GM19239 (cell line): ENCODE measurements at regions not wholly inside any gene's neighbourhood (a gene's known extent, or its start where the extent isn't known, plus 50 kb on each side); places are given as distances from the start of the nearest gene placed in this dataset.

Source experiments
- DNase-seq: peaks from one replicate; pipeline ENCODE4 v3.0.0; 2011; ENCODE audit warnings: low spot score; ENCODE audit not compliant: insufficient read length
- FAIRE-seq: peaks from 2 replicates; lab custom pipeline; 2011; peaks lifted over from hg19 to GRCh38; lab: Jason Lieb, UNC

DNA sequence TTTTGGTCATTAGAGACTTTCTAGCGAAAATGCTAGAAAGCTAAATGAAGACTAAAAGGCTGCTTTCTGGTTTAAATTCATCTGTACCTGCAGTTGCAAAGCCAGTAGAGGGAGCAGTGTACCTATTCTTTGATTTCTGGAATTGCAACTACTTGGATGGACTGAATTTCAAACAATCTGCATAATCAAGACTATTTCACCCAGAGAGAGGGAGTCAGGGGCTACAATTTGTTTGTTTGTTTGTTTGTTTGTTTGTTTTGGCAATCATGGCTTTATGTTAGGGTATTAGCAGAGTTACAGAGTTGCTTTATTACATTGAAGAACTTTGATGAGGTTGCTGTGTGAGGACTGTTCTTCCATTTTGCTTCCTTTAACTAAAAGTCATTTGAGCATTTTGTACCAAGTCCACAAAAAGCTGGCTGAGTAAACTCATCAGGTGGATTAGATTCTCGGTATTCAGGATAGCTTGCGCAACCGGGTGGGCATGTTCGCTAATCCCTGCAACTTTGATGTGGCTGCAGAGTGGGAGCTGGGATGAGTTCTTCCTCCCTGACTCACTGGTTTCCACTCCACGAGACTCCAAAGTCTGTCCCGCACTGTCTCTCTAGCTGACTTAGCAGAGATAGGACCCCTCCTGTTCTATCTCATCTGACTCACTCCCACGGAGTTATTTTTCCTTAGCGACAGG is 80.0 kb upstream of the TUT7 start:
- peak; percentile 12 for DNase-seq
- FAIRE-seq = peak; percentile 88

DNA sequence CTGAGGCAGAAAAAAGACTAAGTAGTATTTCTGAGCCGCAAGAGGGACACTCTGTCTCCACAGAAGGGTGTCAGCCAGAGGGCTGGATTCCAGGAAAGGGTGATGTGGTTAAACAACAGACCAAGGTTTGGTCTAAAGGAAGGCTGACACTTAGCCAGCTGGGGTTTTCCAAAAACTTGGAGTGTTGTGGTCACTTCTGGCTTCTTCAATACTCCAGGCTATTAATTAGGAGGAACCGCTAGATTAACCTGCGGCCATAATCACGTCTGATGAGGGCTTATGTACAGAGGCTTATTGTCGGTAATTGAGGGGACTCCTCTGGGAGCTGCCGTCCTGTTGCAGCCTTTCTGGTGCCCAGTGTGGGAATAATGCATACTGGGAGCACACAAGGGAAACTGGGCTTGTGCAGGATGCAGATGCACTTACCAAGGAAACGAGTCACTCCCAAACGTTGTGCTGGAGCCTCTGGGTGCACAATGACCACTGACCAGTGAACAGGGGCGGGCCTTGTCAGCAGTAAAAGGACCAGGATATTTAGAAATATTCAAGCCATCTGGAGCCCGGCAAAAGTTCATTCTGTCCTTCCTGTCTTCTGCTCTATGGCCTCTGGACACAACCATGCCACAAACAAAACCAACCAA is 70.2 kb upstream of the TUT7 start:
- DNase-seq (no peak), FAIRE-seq (no peak)

DNA sequence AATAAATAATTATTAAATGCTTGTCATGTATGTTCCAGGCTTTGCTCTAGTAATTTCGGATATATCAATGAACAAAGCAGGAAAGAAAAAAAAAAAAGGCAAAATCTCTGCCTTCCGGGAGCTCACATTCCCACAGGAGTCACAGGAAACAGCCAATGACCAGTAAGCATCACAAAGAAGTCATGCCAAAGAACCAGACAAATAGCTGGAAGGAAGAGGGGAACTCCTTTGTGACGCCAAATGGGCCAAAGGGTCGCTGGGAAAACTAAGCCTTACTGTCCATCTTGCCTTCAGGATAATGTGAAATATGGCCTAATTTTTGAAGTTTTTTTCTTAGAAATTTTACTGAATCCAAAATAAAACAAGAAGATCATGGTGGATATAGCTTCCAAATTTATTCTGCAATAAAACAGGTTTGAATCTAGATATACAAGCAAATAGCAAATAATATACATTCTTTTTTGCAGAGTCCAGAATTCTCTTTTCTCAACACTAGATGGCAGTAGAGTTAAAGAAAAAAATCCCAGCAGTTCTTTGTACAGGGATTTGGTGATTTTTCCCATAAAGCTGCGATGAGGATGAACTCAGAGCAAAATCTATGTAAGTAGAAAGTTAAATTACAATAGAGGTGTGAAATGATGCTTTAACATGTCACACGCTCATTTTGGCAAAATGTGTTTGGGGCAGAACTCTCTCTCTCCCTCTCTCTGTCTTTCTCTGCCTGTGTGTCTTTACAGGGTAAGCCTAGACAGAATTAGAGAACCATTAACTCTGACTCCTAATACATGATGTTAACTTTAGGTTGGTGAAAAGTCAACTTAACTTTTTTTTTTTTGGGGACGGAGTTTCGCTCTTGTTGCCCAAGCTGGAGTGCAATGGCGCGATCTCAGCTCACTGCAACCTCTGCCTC is 60.0 kb upstream of the TUT7 start:
- FAIRE-seq (peak; percentile 64), DNase-seq (no peak)

DNA sequence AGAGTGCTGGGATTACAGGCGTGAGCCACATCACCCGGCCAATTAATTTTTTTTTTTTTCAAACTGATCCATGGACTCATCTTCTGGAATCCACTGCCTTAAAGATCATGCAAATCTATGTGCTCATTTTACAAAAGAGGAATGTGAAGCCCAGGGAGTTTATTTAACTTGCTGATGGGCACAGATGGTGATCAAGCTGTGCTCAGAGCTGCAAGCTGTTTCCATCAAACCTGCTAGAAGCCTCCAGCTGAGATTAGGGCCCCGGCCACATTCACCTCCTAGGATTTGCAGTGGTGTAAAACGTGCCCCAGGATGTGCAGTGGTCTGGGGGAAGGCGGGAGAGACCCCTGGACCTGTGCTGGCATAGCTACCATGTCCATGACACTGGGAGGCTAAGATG is 56.1 kb upstream of the TUT7 start:
- FAIRE-seq (no peak), DNase-seq (no peak)

DNA sequence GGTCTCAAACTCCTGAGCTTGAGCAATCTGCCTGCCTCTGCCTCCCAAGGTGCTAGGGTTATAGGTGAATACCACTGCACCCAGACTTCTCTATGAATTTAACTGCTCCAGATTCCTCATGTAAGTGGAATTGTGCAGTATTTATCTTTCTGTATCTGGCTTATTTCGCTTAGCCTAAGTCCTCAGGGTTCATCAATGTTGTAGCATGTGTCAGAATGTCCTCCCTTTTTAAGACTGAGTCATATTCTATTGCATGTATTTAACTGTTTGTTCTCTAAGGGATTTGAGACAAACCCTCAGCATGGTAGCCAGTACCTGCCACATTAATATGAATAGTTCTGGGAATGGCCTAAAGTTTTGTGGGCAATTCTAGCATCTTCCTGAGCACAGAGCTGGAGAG is 53.9 kb upstream of the TUT7 start:
- FAIRE-seq = no peak
- no peak for DNase-seq

DNA sequence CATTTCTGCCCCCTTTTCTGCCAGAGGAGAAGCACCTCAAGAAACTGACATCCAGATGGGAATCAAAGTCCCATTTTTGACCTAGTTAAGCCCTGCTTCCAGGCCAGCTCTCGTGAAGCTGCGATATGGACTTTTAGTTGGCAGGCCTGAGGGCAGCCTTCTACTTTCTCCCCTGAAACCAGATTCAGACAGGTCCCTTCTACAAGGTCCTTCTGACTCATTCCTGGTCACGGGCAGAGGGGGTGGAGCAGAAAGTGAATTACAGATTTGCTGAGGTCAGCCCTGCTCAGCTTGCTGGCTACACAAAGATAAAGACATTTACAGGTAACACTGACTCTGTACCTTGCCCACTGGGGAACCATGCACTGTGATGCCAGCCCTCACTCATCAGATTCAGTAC is 52.8 kb upstream of the TUT7 start:
- FAIRE-seq (no peak), DNase-seq (no peak)

DNA sequence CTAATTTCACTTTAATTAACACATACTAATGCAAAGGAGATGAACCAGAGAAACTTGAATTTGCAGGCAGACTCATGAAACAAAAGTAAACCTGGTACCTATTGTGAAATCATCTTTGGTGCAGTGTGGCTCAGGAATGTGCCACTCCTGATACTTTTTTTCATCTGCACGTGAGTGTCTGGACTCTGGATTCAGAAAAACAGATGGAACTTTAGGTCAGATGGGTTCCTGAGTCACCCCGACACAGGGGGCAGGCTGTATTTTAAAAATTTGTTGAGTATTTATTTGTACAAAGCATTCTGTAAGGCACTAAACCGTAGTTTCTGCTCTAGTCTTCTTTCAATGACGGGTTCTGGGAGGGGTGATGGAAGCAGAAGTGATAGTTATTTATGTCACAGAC is 52.2 kb upstream of the TUT7 start:
- no peak for DNase-seq
- no peak for FAIRE-seq

DNA sequence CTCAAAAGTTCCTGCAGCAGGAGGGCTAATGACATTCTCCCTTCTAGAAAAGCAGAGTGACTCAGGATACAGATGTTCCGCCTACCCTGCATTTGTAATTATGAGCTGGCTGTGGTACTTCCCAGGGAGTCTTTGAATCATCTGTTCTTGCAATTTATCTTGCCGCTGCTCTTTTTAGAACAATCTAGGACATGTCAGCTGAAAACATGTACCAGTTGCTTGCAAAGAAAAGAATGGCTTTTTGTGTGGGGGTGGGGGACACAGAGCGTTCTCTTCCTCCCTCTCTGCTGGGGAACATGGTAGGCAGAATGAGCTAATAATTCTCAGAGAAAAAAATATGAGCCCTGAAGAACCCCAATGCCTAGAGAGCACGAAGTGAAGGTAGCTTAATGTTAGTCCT is 51.7 kb upstream of the TUT7 start:
- no peak for DNase-seq
- FAIRE-seq = no peak

DNA sequence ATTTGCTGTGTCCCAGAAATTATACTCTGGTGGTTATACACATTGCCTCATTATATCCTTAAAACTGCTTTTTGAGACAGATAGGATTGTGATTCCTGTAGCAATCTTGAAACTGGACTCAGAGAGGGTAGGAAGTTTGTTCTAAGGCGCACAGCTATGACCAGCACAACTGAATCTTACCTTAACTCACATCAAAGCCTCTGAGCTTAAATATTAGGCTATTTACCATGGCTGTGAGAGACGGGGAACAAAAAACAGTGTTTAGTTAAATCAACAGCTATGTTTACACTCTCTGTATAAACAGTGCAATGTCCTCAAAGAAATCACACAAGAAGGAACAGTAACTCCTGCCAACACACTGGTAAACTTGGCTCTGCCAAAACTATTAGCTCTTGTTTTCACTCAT is 50.9 kb upstream of the TUT7 start:
- no peak for FAIRE-seq
- DNase-seq = no peak
